ENCODE measurements at regions not wholly inside any gene's neighbourhood (a gene's known extent, or its start where the extent isn't known, plus 50 kb on each side); places are given as distances from the start of the nearest gene placed in this dataset.

GRCh38 chr3:87448558-87448957 is 172.2 kb upstream of the POU1F1 start:
- no peaks in the 10 kb centered on the region for H3K9me3 ChIP-seq (ENCODE audit: control insufficient read depth, low read depth, low read length)
- H3K4ac ChIP-seq (ENCODE audit: low read depth, low read length), result no peak overlapping the region
- no peak overlapping the region for H3K4me2 ChIP-seq (ENCODE audit: insufficient read depth, insufficient read length, low read length)
- H3K23me2 ChIP-seq (ENCODE audit: insufficient read length, low read depth, low read length, poor library complexity, severe bottlenecking), result no peaks in the 10 kb centered on the region
- no peak overlapping the region for H2BK5ac ChIP-seq (ENCODE audit: insufficient read length, low read length)
- Mint-ChIP-seq H3K9me3 (peaks cover 3 to 4% of the 10 kb centered on the region in 2 experiments; a peak in 3 of 5 replicates), H3K4me1 (peaks cover 0 to 7% of the 10 kb centered on the region in 2 experiments; a peak in 2 of 4 replicates), H3K27ac (no peak overlapping the region), H3K36me3 (ENCODE audit: insufficient read depth in 1 of 3, low read depth in 3 of 3) (no peaks in the 10 kb centered on the region; a peak in 1 of 7 replicates), H3K27me3 (ENCODE audit: low read depth) (no peaks in the 10 kb centered on the region), H3K4me3 (no peak overlapping the region)
- no peak overlapping the region for H4K8ac ChIP-seq (replicated peaks; ENCODE audit: insufficient read length, low read depth, low read length)
- no peak overlapping the region for H3K14ac ChIP-seq (ENCODE audit: insufficient read depth, low read length)
- H3K27me3 ChIP-seq (ENCODE audit: insufficient read depth, low read length), result no peaks in the 10 kb centered on the region
- H2AK5ac ChIP-seq (ENCODE audit: insufficient read length, low read length), result no peak overlapping the region
- H2BK12ac ChIP-seq (ENCODE audit: insufficient read length, low read depth, low read length), result no peak overlapping the region
- no peaks in the 10 kb centered on the region for H4K20me1 ChIP-seq (ENCODE audit: control insufficient read depth, insufficient read depth, insufficient read length)
- no peak overlapping the region for H3K56ac ChIP-seq (ENCODE audit: insufficient read length, low read depth, low read length)
- no peak overlapping the region for H2BK15ac ChIP-seq (ENCODE audit: low read depth, low read length)
- H2AFZ ChIP-seq (ENCODE audit: low read length), result no peak overlapping the region
- DNase-seq, result no peak
- H3T11ph ChIP-seq (ENCODE audit: low read length), result no peak overlapping the region
- no peak overlapping the region for H4K91ac ChIP-seq (ENCODE audit: insufficient read length, low read depth, low read length)
- H2BK120ac ChIP-seq (ENCODE audit: low read depth, low read length, poor library complexity, severe bottlenecking), result no peak overlapping the region
- no peak overlapping the region for H3K9ac ChIP-seq (ENCODE audit: extremely low read depth, insufficient read length, low read length)
- H3K79me1 ChIP-seq (ENCODE audit: insufficient read depth, low read depth, low read length, poor library complexity, severe bottlenecking), result no peaks in the 10 kb centered on the region
- no peak overlapping the region for H2BK20ac ChIP-seq (ENCODE audit: low read depth, low read length, poor library complexity, severe bottlenecking)
- no peak overlapping the region for H3K27ac ChIP-seq (ENCODE audit: insufficient read length, low read depth, low read length)
- no peak for TF ChIP-seq CTCF (conservative IDR thresholded peaks at IDR 0.05)
- H4K5ac ChIP-seq (ENCODE audit: insufficient read length, low read depth, low read length), result no peak overlapping the region
- H3K79me2 ChIP-seq (ENCODE audit: insufficient read depth, low read length), result no peaks in the 10 kb centered on the region
- no peaks in the 10 kb centered on the region for H3K4me1 ChIP-seq (ENCODE audit: insufficient read depth, low read length)
- no peak overlapping the region for H3K18ac ChIP-seq (ENCODE audit: insufficient read length, low read depth, low read length)
- H3K23ac ChIP-seq (ENCODE audit: insufficient read length, low read depth, low read length), result no peak overlapping the region

Data from H9 (cell line).